OCI-LY7 (cell line): ENCODE measurements at regions not wholly inside any gene's neighbourhood (a gene's known extent, or its start where the extent isn't known, plus 50 kb on each side); places are given as distances from the start of the nearest gene placed in this dataset.

Experiments
- BruUV-seq: library from RNA; stranded (reverse); fragments of 400-500 nt; replicated peaks from 2 replicates; lab custom pipeline; 2021; lab: Mats Ljungman, UMichigan
- CTCF ChIA-PET: fragments of 300-600 bp; sonication (Branson Sonifier 250); formaldehyde crosslinking; loops from one replicate; lab custom pipeline; 2022; ENCODE audit warnings: antibody characterized with exemption; ENCODE audit not compliant: unreplicated experiment; lab: Charles Lee
- POLR2A ChIA-PET: fragments of 300-600 bp; sonication (Branson Sonifier 250); formaldehyde crosslinking; loops from one replicate; lab custom pipeline; 2022; ENCODE audit warnings: antibody characterized with exemption; lab: Charles Lee
- DNase-seq: peaks from one replicate; pipeline ENCODE4 v3.0.0-alpha.2; 2015; ENCODE audit warnings: low spot score
- H2AFZ ChIP-seq: fragments of 200-600 bp; sonication (generic), shearing (Covaris generic); 2 replicates; pipeline ENCODE4 v1.6.1; 2014; ENCODE audit warnings: mild to moderate bottlenecking, antibody characterized with exemption, low read length, moderate library complexity
- H3K27ac ChIP-seq: fragments of 200-600 bp; sonication (generic); 2 replicates; pipeline ENCODE4 v1.5.1; 2014; ENCODE audit warnings: mixed run types, low read depth, mild to moderate bottlenecking, moderate library complexity, low read length, inconsistent platforms; ENCODE audit not compliant: poor library complexity, severe bottlenecking
- H3K36me3 ChIP-seq: fragments of 200-600 bp; sonication (generic); 2 replicates; pipeline ENCODE4 v1.6.1; 2014; ENCODE audit warnings: mild to moderate bottlenecking, antibody characterized with exemption, low read length, moderate library complexity, mixed read lengths; ENCODE audit not compliant: insufficient read depth
- H3K4me1 ChIP-seq: fragments of 200-600 bp; sonication (generic); 2 replicates; pipeline ENCODE4 v1.5.1; 2014; ENCODE audit warnings: mild to moderate bottlenecking, low read length; ENCODE audit not compliant: insufficient read depth, poor library complexity, severe bottlenecking
- H3K4me2 ChIP-seq: fragments of 200-600 bp; sonication (generic); 2 replicates; pipeline ENCODE4 v1.6.1; 2014; ENCODE audit warnings: mild to moderate bottlenecking, low read length
- H3K4me3 ChIP-seq: fragments of 200-600 bp; sonication (generic); 2 replicates; pipeline ENCODE4 v1.5.1; 2014; ENCODE audit warnings: mild to moderate bottlenecking, low read depth, low read length; ENCODE audit not compliant: poor library complexity, severe bottlenecking
- H3K79me2 ChIP-seq: fragments of 200-600 bp; sonication (generic); 2 replicates; pipeline ENCODE4 v1.6.1; 2016; ENCODE audit warnings: low read depth, mild to moderate bottlenecking, low read length, moderate library complexity, mixed read lengths; ENCODE audit not compliant: insufficient read depth
- H3K9me2 ChIP-seq: fragments of 200-600 bp; sonication (generic); 2 replicates; pipeline ENCODE4 v1.6.1; 2016; ENCODE audit warnings: mild to moderate bottlenecking, low read length, mixed read lengths; ENCODE audit not compliant: insufficient read depth
- H3K9me3 ChIP-seq: fragments of 200-600 bp; sonication (generic); 2 replicates; pipeline ENCODE4 v1.6.1; 2014; ENCODE audit warnings: mild to moderate bottlenecking, mixed run types, low read length, mixed read lengths
- H4K20me1 ChIP-seq: fragments of 200-600 bp; sonication (generic); 2 replicates; pipeline ENCODE4 v1.6.1; 2014; ENCODE audit warnings: mild to moderate bottlenecking, antibody characterized with exemption, low read length, moderate library complexity, mixed read lengths; ENCODE audit not compliant: insufficient read depth
- EZH2phosphoT487 ChIP-seq: fragments of 200-600 bp; sonication (generic); IDR thresholded peaks from 2 replicates; pipeline ENCODE4 v1.6.1; 2018; ENCODE audit warnings: low read depth, borderline replicate concordance, mild to moderate bottlenecking, mixed run types, antibody characterized with exemption, low read length, moderate library complexity, mixed read lengths
- intact Hi-C: fragments of 100-400 bp; cut with micrococcal nuclease; formaldehyde crosslinking; loops from one replicate; pipeline ENCODE4 v1.10.0; 2022; ENCODE audit not compliant: unreplicated experiment
- TF ChIP-seq, protein P1 (sequence below): fragments of 200-600 bp; sonication (generic); conservative IDR thresholded peaks from 2 replicates; pipeline ENCODE4 v1.5.1; 2014; ENCODE audit warnings: mild to moderate bottlenecking, antibody characterized with exemption, low read length, moderate library complexity, mixed read lengths

DNA sequence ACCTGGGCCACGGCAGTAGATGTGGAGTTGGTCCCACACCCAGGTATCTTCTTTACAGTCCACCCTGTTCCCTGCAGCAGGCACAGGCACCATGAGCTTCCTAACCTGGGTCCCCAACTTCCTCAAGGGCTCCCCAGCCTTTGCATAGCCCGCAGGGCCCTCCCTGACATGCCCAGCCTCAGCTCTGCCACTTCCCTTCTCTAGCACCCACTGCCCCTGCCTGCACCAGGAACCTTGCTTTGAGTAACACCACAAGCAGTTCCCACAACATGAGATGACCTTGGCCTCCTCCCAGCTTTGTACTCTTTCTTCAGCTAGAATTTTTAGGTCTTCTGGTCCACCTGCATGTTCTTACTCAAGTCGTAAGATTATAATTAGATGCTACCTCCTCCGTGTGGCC, 92.2 kb upstream of the ZPBP start:
- H3K27ac ChIP-seq = no peak overlapping the region
- H4K20me1 ChIP-seq = no peaks in the 10 kb centered on the region
- no peak overlapping the region for H3K4me3 ChIP-seq
- ChIA-PET CTCF (no interaction called here), POLR2A (interaction anchor here (1.3 kb wide), 1 partner anchor 33 kb away, joined by 3 read pairs; no protein-coding TSS in a partner anchor)
- H3K36me3 ChIP-seq = no peaks in the 10 kb centered on the region
- BruUV-seq = no TSS peak
- H3K79me2 ChIP-seq = no peaks in the 10 kb centered on the region
- no peak for TF ChIP-seq EZH2phosphoT487
- TF ChIP-seq, protein P1, sequence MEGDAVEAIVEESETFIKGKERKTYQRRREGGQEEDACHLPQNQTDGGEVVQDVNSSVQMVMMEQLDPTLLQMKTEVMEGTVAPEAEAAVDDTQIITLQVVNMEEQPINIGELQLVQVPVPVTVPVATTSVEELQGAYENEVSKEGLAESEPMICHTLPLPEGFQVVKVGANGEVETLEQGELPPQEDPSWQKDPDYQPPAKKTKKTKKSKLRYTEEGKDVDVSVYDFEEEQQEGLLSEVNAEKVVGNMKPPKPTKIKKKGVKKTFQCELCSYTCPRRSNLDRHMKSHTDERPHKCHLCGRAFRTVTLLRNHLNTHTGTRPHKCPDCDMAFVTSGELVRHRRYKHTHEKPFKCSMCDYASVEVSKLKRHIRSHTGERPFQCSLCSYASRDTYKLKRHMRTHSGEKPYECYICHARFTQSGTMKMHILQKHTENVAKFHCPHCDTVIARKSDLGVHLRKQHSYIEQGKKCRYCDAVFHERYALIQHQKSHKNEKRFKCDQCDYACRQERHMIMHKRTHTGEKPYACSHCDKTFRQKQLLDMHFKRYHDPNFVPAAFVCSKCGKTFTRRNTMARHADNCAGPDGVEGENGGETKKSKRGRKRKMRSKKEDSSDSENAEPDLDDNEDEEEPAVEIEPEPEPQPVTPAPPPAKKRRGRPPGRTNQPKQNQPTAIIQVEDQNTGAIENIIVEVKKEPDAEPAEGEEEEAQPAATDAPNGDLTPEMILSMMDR = no peak
- no peak overlapping the region for H3K4me2 ChIP-seq
- peaks cover 15% of the 10 kb centered on the region; the same call in 1 of the 2 replicates for H3K9me3 ChIP-seq
- H3K4me1 ChIP-seq = peaks cover 13% of the 10 kb centered on the region
- no peaks in the 10 kb centered on the region for H3K9me2 ChIP-seq
- intact Hi-C loops = no loop called here
- DNase-seq = no peak
- H2AFZ ChIP-seq = no peak overlapping the region

DNA sequence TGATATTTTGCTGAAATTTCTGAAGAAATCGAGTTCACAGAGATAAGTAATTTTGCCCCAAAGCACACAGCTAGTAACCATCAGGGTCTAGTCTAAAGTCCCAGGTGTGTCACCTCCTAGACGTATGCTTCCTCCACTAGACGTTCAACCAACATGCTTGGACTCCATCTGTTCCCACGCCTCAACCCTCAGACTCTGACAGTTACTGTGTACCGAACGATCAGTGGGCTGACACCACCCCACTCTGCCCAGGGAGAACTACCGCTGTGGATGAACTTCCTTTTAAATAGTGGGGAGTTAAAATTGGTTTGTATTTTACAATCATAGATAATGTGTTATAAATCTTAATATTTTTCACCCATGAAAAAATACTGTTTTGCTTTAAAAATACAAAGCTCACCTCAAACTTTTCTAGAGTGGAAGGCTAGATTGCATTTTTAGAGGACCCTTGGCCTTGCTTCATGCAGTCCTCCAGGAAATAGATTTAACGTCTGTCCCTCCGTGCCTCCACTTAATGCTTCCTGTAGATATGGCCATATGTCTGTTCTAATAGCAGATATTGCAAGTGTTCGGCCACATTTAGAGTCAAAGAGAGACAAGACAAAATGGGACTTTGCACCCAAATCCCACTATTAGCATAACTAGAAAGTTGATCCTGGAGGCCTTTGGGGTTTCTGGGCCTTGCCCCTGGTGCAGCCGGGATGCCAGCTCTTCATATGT, 91.4 kb upstream of the ZPBP start:
- DNase-seq = no peak
- H3K36me3 ChIP-seq = no peaks in the 10 kb centered on the region
- no peaks in the 10 kb centered on the region for H3K9me2 ChIP-seq
- H3K4me2 ChIP-seq = no peak overlapping the region
- H2AFZ ChIP-seq = no peak overlapping the region
- CTCF ChIA-PET = no interaction called here
- H3K9me3 ChIP-seq = peaks cover 7% of the 10 kb centered on the region; the same call in 1 of the 2 replicates
- no peak overlapping the region for H3K4me3 ChIP-seq
- no peaks in the 10 kb centered on the region for H3K79me2 ChIP-seq
- POLR2A ChIA-PET = interaction anchor here (1.0 to 1.3 kb wide), 2 partner anchors 32 to 687 kb away, joined by 3 to 4 read pairs; no protein-coding TSS in a partner anchor
- TF ChIP-seq, protein P1 = no peak
- no peak for TF ChIP-seq EZH2phosphoT487
- H3K27ac ChIP-seq = no peak overlapping the region
- BruUV-seq = no TSS peak
- intact Hi-C loops = no loop called here
- H3K4me1 ChIP-seq = peaks cover 13% of the 10 kb centered on the region
- no peaks in the 10 kb centered on the region for H4K20me1 ChIP-seq

DNA sequence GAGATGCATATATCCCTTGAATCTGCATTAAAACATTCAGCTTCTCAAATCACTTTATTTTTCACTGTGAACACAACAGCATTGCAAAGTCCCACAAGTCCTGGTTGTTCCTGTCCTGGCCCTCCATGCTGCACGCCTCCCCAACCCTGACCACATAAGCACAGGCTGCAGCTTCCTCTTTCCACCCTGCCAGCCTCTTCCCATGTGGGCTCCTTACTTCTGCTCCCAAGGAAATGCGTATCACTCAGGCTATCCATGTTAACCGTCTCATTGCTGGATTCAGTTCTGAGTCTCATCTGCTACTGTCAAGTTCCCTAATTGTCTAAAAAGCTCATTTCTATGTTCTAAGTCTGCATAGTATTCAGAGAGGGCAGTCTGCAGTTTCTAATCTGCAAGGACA, 89.7 kb upstream of the ZPBP start:
- H3K4me1 ChIP-seq = peaks cover 10% of the 10 kb centered on the region
- no peaks in the 10 kb centered on the region for H3K79me2 ChIP-seq
- no peak for DNase-seq
- H3K27ac ChIP-seq = no peak overlapping the region
- no TSS peak for BruUV-seq
- no peak overlapping the region for H3K4me3 ChIP-seq
- H4K20me1 ChIP-seq = no peaks in the 10 kb centered on the region
- no peaks in the 10 kb centered on the region for H3K9me3 ChIP-seq
- no peaks in the 10 kb centered on the region for H3K36me3 ChIP-seq
- H2AFZ ChIP-seq = no peak overlapping the region
- intact Hi-C loops = no loop called here
- CTCF ChIA-PET = interaction anchor here (0.5 to 0.6 kb wide), 2 partner anchors 23 to 30 kb away, joined by 3 read pairs; no protein-coding TSS in a partner anchor
- no peak overlapping the region for H3K4me2 ChIP-seq
- H3K9me2 ChIP-seq = no peaks in the 10 kb centered on the region
- POLR2A ChIA-PET = interaction anchor here (0.5 to 1.7 kb wide), 5 partner anchors 15 to 168 kb away, joined by 3 to 4 read pairs (median 3); no protein-coding TSS in a partner anchor
- TF ChIP-seq, protein P1 = no peak
- no peak for TF ChIP-seq EZH2phosphoT487
